ENCODE measurements at regions not wholly inside any gene's neighbourhood (a gene's known extent, or its start where the extent isn't known, plus 50 kb on each side); places are given as distances from the start of the nearest gene placed in this dataset.
A peak's percentile ranks its signal among the peaks of the same experiment; 100 is the strongest.

- TF ChIP-seq ATF3 (CRISPR knock-in tag; IDR thresholded peaks at IDR 0.05) (peak; percentile 66; the same call in 1 of the 2 replicates), RARG (CRISPR knock-in tag; IDR thresholded peaks at IDR 0.05; ENCODE audit: low read depth) (no peak), TFDP2 (CRISPR knock-in tag; IDR thresholded peaks at IDR 0.05) (peak; percentile 55), ZNF580 (CRISPR knock-in tag; IDR thresholded peaks at IDR 0.05; ENCODE audit: borderline replicate concordance, low read depth) (peak; percentile 74), JDP2 (CRISPR knock-in tag; IDR thresholded peaks at IDR 0.05; ENCODE audit: borderline replicate concordance) (no peak; the same call in 1 of the 2 replicates), TRIM24 (CRISPR knock-in tag; IDR thresholded peaks at IDR 0.05) (no peak), ZNF33B (CRISPR knock-in tag; IDR thresholded peaks at IDR 0.05) (no peak), MTA3 (CRISPR knock-in tag; IDR thresholded peaks at IDR 0.05) (no peak), ZNF749 (CRISPR knock-in tag; IDR thresholded peaks at IDR 0.05; ENCODE audit: borderline replicate concordance) (no peak; the same call in 1 of the 2 replicates), ZNF800 (CRISPR knock-in tag; IDR thresholded peaks at IDR 0.05) (peak; percentile 94), ZBTB21 (CRISPR knock-in tag; IDR thresholded peaks at IDR 0.05) (0 out of 2 replicates have a peak, but pooled peaks have one; percentile 13), HOXA5 (CRISPR knock-in tag; IDR thresholded peaks at IDR 0.05) (peak; percentile 70), EZH2 (conservative IDR thresholded peaks at IDR 0.05; ENCODE audit: low read depth, low read length) (no peak), NAIF1 (CRISPR knock-in tag; IDR thresholded peaks at IDR 0.05; ENCODE audit: borderline replicate concordance) (peak; percentile 47), ATF7-NPFF (CRISPR knock-in tag; IDR thresholded peaks at IDR 0.05; ENCODE audit: low read depth) (0 out of 2 replicates have a peak, but pooled peaks have one; percentile 28), REPIN1 (CRISPR knock-in tag; IDR thresholded peaks at IDR 0.05; ENCODE audit: borderline replicate concordance, low read depth) (peak; percentile 50; the same call in 1 of the 2 replicates), ZNF740 (CRISPR knock-in tag; IDR thresholded peaks at IDR 0.05) (peak; percentile 86), ZNF343 (CRISPR knock-in tag; IDR thresholded peaks at IDR 0.05) (peak; percentile 88; the same call in 1 of the 2 replicates), HOXA3 (CRISPR knock-in tag; IDR thresholded peaks at IDR 0.05) (peak; percentile 94), YY1 (IDR thresholded peaks at IDR 0.05; ENCODE audit: insufficient read depth, insufficient replicate concordance, low read depth, low read length) (peak; percentile 76), ZNF550 (CRISPR knock-in tag; IDR thresholded peaks at IDR 0.05; ENCODE audit: borderline replicate concordance) (no peak), ZBTB7B (CRISPR knock-in tag; IDR thresholded peaks at IDR 0.05) (peak; percentile 99), ZNF317 (CRISPR knock-in tag; IDR thresholded peaks at IDR 0.05) (peak; percentile 70), ZNF367 (CRISPR knock-in tag; IDR thresholded peaks at IDR 0.05; ENCODE audit: borderline replicate concordance) (no peak)
These were observed 72.1 kb downstream of the FOXA2 start (continued) for GRCh38 chr20:22511943-22512910.

All from HepG2 (cell line).